Mesenteric fat pad (tissue), 1 donor: ENCODE measurements at regions not wholly inside any gene's neighbourhood (a gene's known extent, or its start where the extent isn't known, plus 50 kb on each side); places are given as distances from the start of the nearest gene placed in this dataset.
A peak's percentile ranks its signal among the peaks of the same experiment; 100 is the strongest.

ENCODE experiments used
- DNase-seq: peaks from one replicate; pipeline ENCODE4 v3.0.0-alpha.2; 2020; ENCODE audit warnings: low spot score
- donor health status: DM: yes; HTN: yes; CAD: no.

DNA sequence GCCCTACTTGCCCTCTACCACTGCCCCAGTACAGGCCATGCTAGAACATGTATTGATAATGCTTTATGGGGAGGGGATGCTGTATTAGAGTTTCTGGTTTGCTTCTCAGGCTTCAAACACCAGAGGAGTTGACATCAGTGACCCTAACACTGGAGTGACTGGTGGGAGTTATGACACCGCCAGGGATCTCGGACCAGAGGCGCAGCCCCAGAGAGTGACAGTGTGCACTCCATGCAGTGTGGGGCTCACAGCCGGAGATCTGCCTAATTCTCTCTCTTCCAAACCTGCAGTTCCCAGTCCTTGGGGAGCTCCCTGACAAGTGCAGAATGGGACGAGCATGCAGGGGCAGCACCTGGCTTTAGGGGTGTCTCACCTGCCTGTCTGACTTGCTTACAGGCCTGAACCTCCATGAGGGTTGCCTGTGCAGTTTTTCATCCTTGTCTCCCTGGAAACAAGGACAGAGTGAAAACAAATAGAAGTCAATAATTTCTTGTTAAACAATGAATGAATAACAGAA lies 244.9 kb upstream of the MYT1L start:
- peak; percentile 30 for DNase-seq

DNA sequence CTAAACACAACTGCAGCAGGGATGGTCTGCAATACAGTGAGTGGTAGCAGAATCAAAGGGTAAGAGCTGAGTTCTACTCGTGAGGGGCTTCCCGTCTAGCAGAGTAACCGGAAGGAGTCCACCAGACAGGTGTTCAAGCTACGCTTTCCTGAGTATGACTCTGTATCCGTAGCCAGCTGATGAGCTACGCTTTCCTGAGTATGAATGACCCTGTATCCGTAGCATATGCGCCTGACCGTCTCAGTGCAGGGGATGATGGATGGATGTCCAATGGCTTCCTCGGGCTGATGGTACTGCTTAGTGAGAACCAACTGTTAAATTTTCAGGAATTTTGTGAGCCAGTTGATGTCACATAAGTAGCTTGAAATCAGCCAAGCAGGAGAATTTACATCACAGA lies 244.1 kb upstream of the MYT1L start:
- DNase-seq = peak; percentile 8

DNA sequence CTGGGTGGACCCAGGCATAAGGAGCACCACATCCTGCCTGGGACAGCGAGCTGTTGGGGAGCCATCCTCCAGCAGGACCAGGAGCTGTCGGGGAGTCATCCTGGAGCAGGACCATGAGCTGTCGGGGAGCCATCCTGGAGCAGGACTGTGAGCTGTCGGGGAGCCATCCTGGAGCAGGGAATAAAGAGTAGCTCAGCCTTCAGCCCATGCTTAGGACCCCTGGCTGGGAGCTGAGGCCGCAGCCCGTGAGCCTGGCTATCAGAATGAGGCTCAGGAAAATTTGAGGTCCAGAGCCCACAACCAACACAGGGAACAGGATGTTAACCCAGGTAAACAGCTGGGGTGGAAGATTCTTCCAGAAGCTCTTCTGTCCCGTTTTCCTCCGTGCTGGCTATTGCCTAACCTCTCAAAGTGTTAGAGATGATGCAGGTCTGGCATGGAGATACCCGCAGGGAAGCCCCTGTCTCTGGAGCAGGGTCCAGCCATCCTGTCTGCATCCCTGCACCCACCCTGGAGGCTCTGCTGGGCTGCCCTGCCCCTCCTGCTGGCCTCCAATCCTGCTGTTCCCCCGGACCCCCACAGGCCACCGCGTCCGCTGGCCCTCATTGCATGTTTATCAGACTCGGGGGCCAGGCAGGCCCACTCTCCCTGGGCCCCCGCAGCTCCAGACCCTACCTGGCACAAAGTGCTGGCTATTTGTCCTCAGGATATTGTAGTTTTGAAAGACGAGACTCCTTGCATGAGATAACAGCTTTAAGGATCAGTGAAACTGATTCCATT lies 243.5 kb upstream of the MYT1L start:
- peak; percentile 83 for DNase-seq

DNA sequence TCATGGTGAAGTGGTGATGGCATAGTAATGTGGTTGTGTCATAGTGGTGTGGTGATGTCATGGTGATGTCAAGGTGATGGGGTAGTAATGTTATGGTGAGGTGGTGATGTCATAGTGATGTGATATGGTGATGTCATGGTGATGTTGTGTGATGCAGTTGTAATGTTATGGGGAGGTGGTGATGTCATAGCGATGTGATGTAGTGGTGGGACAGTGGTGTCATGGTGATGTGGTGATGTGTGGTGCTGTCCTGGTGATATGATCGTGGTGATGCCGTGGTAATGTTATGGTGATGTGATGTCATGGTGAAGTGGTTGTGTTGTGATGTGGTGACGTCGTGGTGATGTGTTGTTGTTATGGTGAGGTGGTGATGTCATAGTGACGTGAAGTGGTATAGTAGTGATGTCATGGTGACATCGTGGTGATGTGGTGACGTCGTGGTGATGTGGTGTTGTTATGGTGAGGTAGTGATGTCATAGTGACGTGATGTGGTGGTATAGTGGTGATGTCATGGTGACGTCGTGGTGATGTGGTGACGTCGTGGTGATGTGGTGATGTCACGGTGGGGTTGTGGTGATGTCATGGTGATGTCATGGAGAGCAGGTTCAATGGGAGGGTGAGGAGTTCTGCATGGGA lies 242.7 kb upstream of the MYT1L start:
- no peak for DNase-seq

DNA sequence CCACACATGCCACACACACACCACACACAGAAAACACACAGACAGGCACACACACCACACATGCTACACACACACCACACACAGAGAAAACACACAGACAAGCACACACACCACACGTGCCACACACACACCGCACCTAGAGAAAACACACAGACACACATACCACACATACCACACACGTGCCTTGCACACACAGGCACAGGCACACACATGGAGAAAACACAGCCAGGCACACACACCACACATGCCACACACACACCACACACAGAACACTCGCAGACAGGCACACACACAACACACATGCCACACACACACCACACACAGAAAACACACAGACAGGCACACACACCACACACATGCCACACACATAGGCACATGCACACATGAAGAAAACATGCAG lies 242.1 kb upstream of the MYT1L start:
- DNase-seq = peak; percentile 45

DNA sequence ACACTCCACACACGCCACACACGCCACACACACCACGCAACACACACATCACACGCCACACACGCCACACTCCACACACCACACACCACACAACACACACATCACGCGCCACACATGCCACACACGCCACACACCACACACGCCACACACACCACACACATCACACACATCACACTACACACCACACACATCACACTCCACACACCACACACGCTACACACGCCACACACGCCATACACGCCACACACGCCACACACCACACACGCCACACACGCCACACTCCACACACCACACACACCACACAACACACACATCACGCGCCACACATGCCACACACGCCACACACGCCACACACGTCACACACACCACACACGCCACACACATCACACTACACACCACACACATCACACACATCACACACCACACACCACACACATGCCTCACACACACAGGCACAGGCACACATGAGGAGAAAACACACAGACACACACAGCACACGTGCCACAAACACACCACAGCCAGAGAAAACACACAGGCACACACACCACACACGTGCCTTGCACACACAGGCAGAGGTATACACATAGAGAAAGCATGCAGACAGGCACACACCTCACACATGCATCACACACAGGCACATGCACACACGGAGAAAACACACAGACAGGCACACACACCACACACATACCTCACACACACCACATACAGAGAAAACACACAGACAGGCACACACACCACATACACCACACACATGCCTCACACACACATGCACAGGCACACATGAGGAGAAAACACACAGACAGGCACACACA lies 241.5 kb upstream of the MYT1L start:
- DNase-seq = peak; percentile 24

DNA sequence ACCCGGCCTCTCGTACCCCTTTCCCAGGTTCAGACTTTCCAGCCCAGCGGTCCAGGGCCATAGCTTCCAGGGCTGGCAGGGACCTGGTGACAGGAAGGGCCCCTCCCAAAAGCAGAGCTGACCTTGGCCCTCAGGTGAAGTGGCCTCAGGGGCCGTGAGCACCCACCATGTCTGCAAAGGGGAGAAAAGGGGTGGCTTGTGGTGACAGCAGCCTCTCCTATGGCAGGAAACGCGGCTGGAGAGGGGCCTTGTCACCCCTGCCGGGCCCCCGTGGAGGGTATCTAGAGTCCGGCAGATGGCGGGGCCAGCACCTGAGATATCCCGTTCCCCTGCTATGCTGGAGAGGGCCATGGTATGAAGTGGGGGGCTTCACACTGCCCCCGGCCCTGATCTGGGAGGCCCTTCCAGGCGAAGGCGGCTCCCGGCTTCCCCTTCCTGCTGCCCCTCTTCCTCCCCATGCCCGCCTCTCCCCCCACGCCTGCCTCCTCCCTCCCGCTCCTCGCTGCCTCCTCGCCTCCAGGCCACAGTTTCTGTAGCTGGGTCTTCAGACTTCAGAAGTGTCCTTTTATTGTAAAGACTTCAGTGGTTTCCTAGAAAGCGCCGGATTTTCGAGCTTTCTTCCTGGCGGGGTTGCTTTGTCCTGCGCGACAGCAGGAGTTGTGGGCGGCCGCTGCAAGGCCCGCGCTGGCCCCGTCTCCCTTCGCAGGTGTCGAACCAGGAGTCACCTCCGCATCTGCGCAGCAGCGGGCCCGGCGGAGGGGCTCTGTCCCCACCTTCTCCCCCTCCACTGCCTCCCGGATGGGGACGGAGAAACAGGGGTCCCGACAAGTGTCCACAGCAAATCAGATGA lies 240.5 kb upstream of the MYT1L start:
- DNase-seq = peak; percentile 85

DNA sequence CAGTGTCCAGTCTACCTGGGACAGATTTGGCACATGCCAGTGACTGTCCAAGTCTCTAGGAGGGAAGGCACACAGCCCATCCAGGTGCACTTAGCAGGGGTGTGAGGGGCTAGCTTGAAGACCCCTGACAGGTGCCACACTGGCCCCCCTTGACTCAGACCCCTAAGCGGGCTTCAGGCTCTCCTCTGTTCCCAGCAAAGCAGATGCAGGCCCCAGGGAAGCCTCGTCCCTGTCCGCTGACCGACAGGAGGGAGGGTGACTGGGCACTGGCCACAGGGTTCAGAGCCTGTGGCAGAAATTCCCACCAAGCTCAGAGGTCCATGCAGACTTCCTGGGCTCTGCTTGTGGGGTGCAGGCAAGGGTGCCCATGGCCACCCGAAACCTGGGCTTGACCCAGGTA lies 239.8 kb upstream of the MYT1L start:
- peak; percentile 65 for DNase-seq

DNA sequence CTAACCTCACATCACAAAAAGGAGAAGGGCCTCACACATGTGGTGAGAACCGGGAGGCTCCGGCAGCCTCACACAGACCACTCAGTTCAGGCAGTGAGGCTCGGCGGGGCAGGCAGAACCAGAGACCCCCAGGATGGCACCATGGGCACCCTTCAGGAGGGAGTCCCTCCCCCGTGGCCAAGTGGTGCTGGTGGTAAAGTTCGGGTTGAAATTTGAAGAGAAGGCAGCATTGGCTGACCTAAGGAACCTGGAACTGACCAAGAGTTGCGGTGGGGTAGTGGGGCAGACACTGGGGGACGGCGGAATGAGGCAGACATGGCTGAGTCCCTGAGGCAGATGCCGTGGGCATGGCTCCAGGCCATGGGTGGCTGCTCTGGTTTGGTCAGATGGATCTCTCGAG lies 239.3 kb upstream of the MYT1L start:
- DNase-seq = peak; percentile 77

DNA sequence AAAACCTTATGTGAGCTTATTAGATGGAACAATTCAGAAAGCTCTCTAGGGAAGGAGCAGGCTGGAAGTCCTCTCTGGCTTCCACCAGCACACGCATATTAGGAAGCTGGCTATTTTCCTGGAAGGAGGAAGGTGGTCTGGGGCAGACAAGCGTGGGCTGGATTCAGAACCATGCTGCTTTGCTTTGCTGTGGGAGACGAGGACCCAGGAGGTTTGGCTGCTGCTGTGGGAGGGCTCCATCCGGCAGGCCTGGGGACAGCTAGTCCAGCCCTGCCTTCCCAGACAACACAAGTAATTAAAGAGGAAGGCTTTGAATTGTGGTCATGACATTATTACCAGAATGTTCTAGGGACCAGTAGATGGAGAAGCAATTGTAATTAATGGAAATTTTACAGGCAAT lies 238.8 kb upstream of the MYT1L start:
- peak; percentile 39 for DNase-seq

DNA sequence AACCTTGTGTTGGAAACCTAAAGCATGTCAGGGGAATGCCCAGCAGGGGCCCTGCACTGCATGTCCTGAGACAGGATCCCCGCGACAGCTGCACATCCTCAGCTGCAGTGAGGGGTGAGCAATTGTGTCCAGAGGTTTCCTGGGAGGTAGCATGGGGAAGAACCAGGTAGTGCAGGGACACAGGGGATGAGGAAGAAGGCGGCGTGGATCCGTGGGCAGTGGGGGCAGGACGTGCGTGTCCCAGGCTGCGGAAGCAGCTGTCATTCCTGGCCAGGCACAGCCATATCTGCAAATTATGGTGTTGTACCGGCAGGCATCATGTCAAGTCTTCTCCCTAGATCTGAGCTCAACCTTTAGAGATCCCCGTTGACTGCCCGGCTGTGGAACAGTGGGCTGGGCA lies 238.2 kb upstream of the MYT1L start:
- peak; percentile 72 for DNase-seq

DNA sequence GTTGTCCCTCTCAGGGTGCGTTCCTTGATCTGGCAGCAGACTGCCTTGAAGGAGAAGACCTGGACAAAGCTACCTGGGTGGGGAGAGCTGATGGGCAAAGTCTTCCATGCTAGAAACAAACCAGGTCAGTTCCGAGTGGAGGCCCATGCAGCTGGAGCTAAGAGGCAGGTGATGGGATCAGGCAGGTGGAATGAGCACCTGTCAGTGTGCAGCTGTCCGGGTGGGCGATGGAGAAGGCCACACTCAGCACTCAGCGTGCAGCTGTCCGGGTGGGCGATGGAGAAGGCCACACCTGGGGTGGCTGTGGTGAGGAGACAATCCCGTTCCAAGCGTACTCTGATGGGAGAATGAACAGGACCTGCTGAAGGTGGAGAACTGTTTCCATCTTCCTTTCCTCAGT lies 237.3 kb upstream of the MYT1L start:
- DNase-seq = peak; percentile 78

DNA sequence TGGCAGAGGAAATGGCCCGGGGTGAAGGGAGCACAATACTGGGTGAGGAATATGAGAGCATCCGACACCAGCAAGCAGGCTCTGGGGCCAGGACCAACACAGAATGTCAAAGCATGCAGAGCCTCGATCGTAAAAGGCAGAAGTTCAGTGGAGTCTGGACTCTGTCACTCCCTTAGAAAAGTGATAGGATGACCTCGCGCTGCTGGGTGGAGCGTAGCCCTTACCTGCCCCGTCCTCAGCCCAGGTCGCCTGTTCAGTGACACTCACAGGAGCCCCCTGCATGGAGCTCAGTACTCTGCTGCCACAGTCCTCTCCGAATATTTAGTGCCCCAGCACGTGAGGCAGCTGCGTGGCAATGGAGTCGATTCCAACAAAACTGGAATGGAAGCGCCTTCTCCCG lies 236.7 kb upstream of the MYT1L start:
- DNase-seq = peak; percentile 74

DNA sequence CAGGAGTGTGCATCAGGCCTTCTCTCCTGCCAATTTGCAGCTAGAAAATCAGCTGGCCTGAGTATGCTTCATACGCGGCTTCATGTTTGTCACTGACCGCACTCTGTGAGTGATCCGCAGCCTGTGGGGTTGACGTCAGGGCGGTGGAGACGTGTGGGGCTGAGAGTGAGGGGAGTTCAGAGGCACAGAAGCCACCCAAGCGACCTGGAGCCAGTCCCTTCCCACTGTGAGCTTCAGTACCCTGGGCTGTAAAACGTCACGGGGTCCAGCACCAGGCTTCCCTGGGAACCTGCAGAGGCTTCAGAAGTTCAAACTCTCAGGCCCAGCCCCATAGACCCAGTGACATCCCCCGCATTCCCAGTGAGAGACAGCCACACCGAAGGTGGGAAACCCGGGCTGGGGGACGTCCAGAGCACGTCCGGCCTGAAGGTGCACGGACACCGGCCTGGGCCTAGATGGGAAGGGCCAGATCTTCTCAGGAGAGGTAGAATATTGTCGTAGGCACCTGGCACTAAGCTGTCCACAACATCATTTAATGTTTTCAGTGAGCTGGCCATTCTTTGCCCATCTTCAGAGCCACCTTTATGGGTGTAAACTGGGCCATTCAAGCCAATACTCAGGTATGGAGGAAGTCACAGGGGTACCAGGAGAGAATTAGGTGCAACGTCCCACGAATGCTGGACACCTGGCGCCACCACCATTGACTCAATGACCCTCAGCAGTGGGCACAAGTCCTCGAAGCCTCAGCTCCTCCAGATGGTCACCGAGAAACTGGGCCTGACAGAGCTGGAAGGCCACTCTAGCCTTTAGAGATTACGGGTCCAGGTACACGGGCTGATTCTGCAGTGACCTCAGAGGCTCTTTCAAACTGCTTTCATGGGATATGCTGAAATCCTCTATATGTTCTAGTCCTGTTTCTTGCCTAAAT lies 235.6 kb upstream of the MYT1L start:
- peak; percentile 62 for DNase-seq

DNA sequence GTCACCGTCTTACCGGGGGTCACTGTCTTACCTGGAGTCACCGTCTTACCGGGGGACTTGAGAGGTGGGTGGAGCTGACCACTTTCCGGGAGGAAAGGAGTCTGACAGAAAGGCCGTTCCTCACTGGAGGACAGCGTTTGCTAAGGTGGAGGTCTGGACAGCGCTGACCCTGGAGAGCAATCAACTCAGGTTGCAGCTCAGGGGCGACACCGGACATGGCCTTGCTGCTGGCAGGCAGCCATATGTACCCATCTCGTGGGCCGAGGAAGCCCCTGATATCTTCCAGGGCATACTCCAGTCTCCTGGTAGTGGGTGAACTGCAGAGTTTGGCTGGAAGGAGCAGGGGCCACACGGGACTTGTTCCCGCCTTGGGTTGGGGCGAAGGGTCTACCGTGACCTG lies 234.6 kb upstream of the MYT1L start:
- DNase-seq = peak; percentile 75

DNA sequence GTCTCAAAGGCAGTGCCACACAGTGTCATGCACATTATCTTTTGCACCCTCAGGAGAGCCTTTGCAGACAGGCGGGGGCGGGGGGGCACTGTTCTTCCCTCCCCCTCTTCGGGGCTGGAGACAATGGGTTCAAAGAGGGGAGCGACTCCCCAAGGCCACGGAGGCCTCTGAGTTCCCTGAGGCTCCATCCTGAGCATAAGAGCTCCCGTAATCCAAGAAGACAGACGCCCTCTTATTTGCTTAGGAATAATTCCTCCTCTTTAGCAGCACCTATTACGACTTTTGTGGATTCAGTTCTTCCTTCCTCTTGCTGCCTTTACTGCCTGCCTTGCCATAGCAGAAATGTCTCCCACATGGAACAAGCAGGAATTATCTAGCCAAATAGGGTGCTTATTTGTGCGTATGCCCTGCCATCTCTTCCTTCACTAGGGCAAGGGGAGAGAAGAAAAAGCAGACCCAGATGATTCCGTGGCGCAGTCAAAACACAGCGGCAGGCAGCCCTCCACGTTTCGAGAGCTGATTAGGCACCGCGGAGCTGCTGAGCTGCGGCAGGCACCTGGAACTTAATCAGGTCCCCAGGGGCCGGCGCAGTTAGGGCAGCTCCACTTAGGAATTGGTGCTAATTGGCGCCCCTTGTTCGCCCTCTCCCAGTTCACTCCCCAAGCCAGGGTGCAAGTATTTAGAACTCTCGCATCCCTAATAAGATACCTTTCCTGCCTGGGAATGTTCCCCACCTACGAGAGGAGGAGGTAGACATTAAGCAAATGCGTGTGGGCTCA lies 233.4 kb upstream of the MYT1L start:
- DNase-seq = peak; percentile 68

DNA sequence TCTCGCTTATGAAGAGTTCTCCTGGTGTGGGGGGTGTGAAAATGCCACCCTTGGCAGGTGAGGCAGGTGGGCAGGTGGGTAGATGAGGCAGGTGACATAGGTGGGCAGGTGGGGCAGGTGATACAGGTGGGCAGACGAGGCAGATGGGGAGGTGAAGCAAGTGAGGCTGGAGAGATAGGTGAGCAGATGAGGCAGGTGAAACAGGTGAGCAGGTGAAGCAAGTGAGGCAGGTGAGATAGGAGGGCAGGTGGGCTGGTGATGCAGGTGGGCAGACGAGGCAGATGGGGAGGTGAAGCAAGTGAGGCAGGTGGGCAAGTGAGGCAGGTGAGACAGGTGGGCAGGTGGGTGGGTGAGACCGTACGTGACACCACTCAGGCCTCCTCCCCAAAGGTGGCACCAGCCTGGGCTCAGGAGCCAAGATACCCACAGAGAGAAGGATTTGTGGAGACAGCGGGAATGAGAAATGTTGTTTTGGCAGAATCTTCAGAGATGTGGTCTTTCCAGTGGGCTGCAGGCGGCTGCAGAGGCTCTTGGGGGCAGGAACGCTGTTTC lies 232.3 kb upstream of the MYT1L start:
- no peak for DNase-seq

DNA sequence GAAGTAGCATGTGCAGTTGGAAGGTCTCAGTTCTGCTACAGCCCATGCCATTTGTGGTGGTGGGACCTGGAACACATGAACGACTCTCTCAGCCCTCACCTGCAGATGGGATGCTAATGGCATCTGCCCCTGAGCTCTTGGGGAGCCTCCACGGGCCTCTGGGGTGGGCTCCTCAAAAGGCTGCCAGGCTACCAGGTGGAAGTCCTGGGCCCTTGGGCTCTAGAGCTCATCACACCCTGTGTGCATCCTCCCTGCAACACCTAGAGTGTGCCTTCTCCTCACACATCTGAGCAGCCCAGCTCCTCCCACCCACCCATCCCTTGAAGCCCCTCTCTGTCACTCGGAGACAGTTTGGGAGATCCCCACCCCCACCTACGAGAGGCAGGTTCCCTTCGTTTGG lies 231.8 kb upstream of the MYT1L start:
- no peak for DNase-seq
